ENCODE measurements at regions not wholly inside any gene's neighbourhood (a gene's known extent, or its start where the extent isn't known, plus 50 kb on each side); places are given as distances from the start of the nearest gene placed in this dataset.
"Not testable (repeated sequence)": the region's sequence is repeated elsewhere in the genome, so short reads cannot be mapped to it uniquely, and the experiment has no call there.

GRCh38 chr13:38228322-38228721 lies 121.3 kb upstream of the UFM1 start:
- no peaks in the 10 kb centered on the region for H3K9me3 ChIP-seq (ENCODE audit: insufficient read depth, low read depth, low read length)
- no peak overlapping the region for H3K9ac ChIP-seq (ENCODE audit: low read depth, low read length, poor library complexity, severe bottlenecking)
- no peaks in the 10 kb centered on the region for H3F3A ChIP-seq (ENCODE audit: low read depth)
- H3K9me2 ChIP-seq (replicated peaks; ENCODE audit: low read depth, low read length): peaks cover 6% of the 10 kb centered on the region; the same call in 1 of the 2 replicates
- no peaks in the 10 kb centered on the region for H3K4me1 ChIP-seq (ENCODE audit: insufficient read depth, low read length, poor library complexity, severe bottlenecking)
- TF ChIP-seq EZH2phosphoT487 (IDR thresholded peaks at IDR 0.05; ENCODE audit: borderline replicate concordance) (no peak), CTCF (conservative IDR thresholded peaks at IDR 0.05; ENCODE audit: low read length) (no peak)
- no peak overlapping the region for H2AFZ ChIP-seq (ENCODE audit: low read length)
- H3K4me3 ChIP-seq (ENCODE audit: low read length, poor library complexity, severe bottlenecking): no peak overlapping the region
- no peaks in the 10 kb centered on the region for H3K79me2 ChIP-seq (ENCODE audit: insufficient read depth, low read length)
- no peak overlapping the region for H3K4me2 ChIP-seq (ENCODE audit: low read depth, low read length, poor library complexity, severe bottlenecking)
- H3K36me3 ChIP-seq (ENCODE audit: insufficient read depth, low read length): no peaks in the 10 kb centered on the region
- no peaks in the 10 kb centered on the region for H4K20me1 ChIP-seq (ENCODE audit: insufficient read depth, low read length, poor library complexity, severe bottlenecking)
- no peaks in the 10 kb centered on the region for H3K27me3 ChIP-seq (ENCODE audit: insufficient read depth, low read length, poor library complexity, severe bottlenecking)

- Histone ChIP-seq H3K9me3 (ENCODE audit: insufficient read depth, low read depth, low read length) (no peaks in the 10 kb centered on the region), H3K4me1 (ENCODE audit: insufficient read depth, low read length, poor library complexity, severe bottlenecking) (no peaks in the 10 kb centered on the region), H2AFZ (ENCODE audit: low read length) (no peak overlapping the region), H3K27me3 (ENCODE audit: insufficient read depth, low read length, poor library complexity, severe bottlenecking) (no peaks in the 10 kb centered on the region), H4K20me1 (ENCODE audit: insufficient read depth, low read length, poor library complexity, severe bottlenecking) (no peaks in the 10 kb centered on the region), H3K9me2 (replicated peaks; ENCODE audit: low read depth, low read length) (peaks cover 6% of the 10 kb centered on the region; the same call in 1 of the 2 replicates), H3K9ac (ENCODE audit: low read depth, low read length, poor library complexity, severe bottlenecking) (no peak overlapping the region), H3K79me2 (ENCODE audit: insufficient read depth, low read length) (no peaks in the 10 kb centered on the region), H3F3A (ENCODE audit: low read depth) (no peaks in the 10 kb centered on the region), H3K36me3 (ENCODE audit: insufficient read depth, low read length) (no peaks in the 10 kb centered on the region), H3K4me2 (ENCODE audit: low read depth, low read length, poor library complexity, severe bottlenecking) (no peak overlapping the region), H3K4me3 (ENCODE audit: low read length, poor library complexity, severe bottlenecking) (no peak overlapping the region)
- no peak for TF ChIP-seq EZH2phosphoT487 (IDR thresholded peaks at IDR 0.05; ENCODE audit: borderline replicate concordance)
- no peak for TF ChIP-seq CTCF (conservative IDR thresholded peaks at IDR 0.05; ENCODE audit: low read length)
Measured at GRCh38 chr13:38226496-38226895, 123.2 kb upstream of the UFM1 start.

- Histone ChIP-seq H3K9me2 (replicated peaks; ENCODE audit: low read depth, low read length) (peaks cover 6% of the 10 kb centered on the region; the same call in 1 of the 2 replicates), H3K79me2 (ENCODE audit: insufficient read depth, low read length) (no peaks in the 10 kb centered on the region), H4K20me1 (ENCODE audit: insufficient read depth, low read length, poor library complexity, severe bottlenecking) (no peaks in the 10 kb centered on the region), H3F3A (ENCODE audit: low read depth) (no peaks in the 10 kb centered on the region), H3K9ac (ENCODE audit: low read depth, low read length, poor library complexity, severe bottlenecking) (no peak overlapping the region), H3K4me3 (ENCODE audit: low read length, poor library complexity, severe bottlenecking) (no peak overlapping the region), H3K4me2 (ENCODE audit: low read depth, low read length, poor library complexity, severe bottlenecking) (no peak overlapping the region), H3K36me3 (ENCODE audit: insufficient read depth, low read length) (no peaks in the 10 kb centered on the region), H3K9me3 (ENCODE audit: insufficient read depth, low read depth, low read length) (no peaks in the 10 kb centered on the region), H3K4me1 (ENCODE audit: insufficient read depth, low read length, poor library complexity, severe bottlenecking) (no peaks in the 10 kb centered on the region), H3K27me3 (ENCODE audit: insufficient read depth, low read length, poor library complexity, severe bottlenecking) (no peaks in the 10 kb centered on the region), H2AFZ (ENCODE audit: low read length) (no peak overlapping the region)
- TF ChIP-seq CTCF (conservative IDR thresholded peaks at IDR 0.05; ENCODE audit: low read length) (peak; percentile 27), EZH2phosphoT487 (IDR thresholded peaks at IDR 0.05; ENCODE audit: borderline replicate concordance) (no peak)
Measured at GRCh38 chr13:38223089-38223488, 126.6 kb upstream of the UFM1 start.

- H3K4me2 ChIP-seq (ENCODE audit: low read depth, low read length, poor library complexity, severe bottlenecking); H4K20me1 ChIP-seq (ENCODE audit: insufficient read depth, low read length, poor library complexity, severe bottlenecking); H3K4me1 ChIP-seq (ENCODE audit: insufficient read depth, low read length, poor library complexity, severe bottlenecking); H3K36me3 ChIP-seq (ENCODE audit: insufficient read depth, low read length); H3K4me3 ChIP-seq (ENCODE audit: low read length, poor library complexity, severe bottlenecking); H2AFZ ChIP-seq (ENCODE audit: low read length); H3K79me2 ChIP-seq (ENCODE audit: insufficient read depth, low read length); H3K9me2 ChIP-seq (replicated peaks; ENCODE audit: low read depth, low read length); H3K9ac ChIP-seq (ENCODE audit: low read depth, low read length, poor library complexity, severe bottlenecking); H3K9me3 ChIP-seq (ENCODE audit: insufficient read depth, low read depth, low read length); H3F3A ChIP-seq (ENCODE audit: low read depth); H3K27me3 ChIP-seq (ENCODE audit: insufficient read depth, low read length, poor library complexity, severe bottlenecking): not testable (repeated sequence)
Measured at GRCh38 chr13:38221120-38221519, 128.5 kb upstream of the UFM1 start.

Measured in Loucy (cell line).